ENCODE measurements at regions not wholly inside any gene's neighbourhood (a gene's known extent, or its start where the extent isn't known, plus 50 kb on each side); places are given as distances from the start of the nearest gene placed in this dataset.
A peak's percentile ranks its signal among the peaks of the same experiment; 100 is the strongest.

DNA sequence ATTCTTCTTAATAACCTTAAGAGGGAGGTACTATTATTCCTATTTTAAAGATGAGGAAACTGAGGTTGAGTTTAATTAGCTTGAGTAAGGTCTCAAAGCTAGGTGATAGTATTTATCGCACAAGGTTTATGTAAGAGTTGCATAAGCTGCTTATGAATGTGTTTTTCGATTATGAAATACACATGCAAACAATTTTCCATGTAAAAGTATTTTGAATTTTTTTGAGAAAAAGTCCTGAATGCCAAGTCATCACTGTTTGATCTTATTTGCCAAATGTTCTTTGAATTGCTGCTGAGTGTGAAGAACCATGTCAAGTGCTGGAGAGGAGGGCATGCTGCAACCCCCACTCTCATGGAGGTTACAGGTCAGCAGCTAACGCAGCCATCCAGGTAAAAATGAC is 174.4 kb downstream of the CARTPT start:
- FAIRE-seq (no peak), DNase-seq (ENCODE audit: insufficient read length) (no peak)
- TF ChIP-seq TAF1 (IDR thresholded peaks at IDR 0.05; ENCODE audit: borderline replicate concordance, low read depth, low read length) (no peak), POLR2AphosphoS5 (IDR thresholded peaks at IDR 0.05; ENCODE audit: low read depth, low read length) (no peak), POLR2A (IDR thresholded peaks at IDR 0.05; ENCODE audit: low read depth, low read length) (no peak)

DNA sequence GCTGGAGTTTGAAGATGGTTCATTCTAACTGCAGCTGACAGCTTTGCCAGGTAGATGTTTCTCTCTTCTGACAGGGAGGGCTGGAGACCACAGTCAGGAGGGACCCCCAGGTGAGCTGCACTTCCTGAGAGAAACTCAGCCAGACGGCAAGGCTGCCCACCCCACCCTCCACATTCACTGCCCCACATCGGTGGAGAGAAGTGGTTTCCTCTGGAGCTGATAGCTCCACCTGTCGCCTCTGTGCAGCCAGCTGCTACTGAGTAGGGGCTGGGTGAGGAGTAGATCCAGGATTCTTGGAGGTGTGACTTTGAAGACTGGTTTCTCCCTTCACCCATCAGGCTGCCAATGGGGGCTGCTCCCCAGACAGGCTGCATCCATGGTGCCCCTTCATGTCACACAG is 175.0 kb downstream of the CARTPT start:
- no peak for TF ChIP-seq POLR2AphosphoS5 (IDR thresholded peaks at IDR 0.05; ENCODE audit: low read depth, low read length)
- no peak for TF ChIP-seq POLR2A (IDR thresholded peaks at IDR 0.05; ENCODE audit: low read depth, low read length)
- no peak for TF ChIP-seq TAF1 (IDR thresholded peaks at IDR 0.05; ENCODE audit: borderline replicate concordance, low read depth, low read length)
- no peak for FAIRE-seq
- no peak for DNase-seq (ENCODE audit: insufficient read length)

DNA sequence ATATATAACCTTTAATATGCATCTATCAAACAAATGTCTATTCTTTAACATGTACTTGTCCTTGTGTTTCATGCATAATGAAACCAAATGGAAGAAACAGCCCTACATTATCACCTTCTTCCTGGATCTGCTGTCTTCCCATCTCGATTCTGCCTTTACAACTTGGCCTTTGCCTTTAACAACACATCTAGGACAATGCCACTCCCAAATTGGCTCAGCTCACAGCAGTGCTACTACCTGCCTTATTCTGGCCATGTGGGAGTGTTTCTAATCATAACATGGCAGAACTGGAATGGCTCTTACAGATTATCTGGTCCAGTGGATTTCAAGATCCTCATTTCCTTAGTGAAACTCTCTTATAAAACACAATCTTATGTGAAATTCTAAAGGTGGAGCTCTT is 176.5 kb downstream of the CARTPT start:
- no peak for FAIRE-seq
- DNase-seq (ENCODE audit: insufficient read length): no peak
- TF ChIP-seq TAF1 (IDR thresholded peaks at IDR 0.05; ENCODE audit: borderline replicate concordance, low read depth, low read length): no peak
- TF ChIP-seq POLR2A (IDR thresholded peaks at IDR 0.05; ENCODE audit: low read depth, low read length): no peak
- TF ChIP-seq POLR2AphosphoS5 (IDR thresholded peaks at IDR 0.05; ENCODE audit: low read depth, low read length): no peak

DNA sequence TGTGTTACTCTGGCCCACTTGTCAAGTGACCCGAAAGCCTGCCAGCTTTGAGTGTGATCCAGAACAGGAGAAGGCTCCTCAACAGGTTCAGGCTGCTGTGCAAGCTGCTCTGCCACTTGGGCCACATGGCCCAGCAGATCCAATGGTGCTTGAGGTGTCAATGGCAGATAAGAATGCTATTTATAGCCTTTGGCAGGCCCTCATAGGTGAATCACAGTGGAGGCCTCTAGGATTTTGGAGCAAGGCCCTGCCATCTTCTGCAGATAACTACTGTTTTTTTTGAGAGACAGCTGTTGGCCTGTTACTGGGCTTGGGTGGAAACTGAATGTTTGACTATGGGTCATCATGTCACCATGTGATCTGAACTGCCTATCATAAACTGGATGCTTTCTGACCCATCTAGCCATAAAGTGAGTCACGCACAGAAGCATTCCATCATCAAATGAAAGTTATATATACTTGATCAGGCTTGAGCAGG is 180.8 kb downstream of the CARTPT start:
- TF ChIP-seq TAF1 (IDR thresholded peaks at IDR 0.05; ENCODE audit: borderline replicate concordance, low read depth, low read length) (no peak), POLR2A (IDR thresholded peaks at IDR 0.05; ENCODE audit: low read depth, low read length) (no peak), POLR2AphosphoS5 (IDR thresholded peaks at IDR 0.05; ENCODE audit: low read depth, low read length) (no peak)
- no peak for DNase-seq (ENCODE audit: insufficient read length)
- no peak for FAIRE-seq

DNA sequence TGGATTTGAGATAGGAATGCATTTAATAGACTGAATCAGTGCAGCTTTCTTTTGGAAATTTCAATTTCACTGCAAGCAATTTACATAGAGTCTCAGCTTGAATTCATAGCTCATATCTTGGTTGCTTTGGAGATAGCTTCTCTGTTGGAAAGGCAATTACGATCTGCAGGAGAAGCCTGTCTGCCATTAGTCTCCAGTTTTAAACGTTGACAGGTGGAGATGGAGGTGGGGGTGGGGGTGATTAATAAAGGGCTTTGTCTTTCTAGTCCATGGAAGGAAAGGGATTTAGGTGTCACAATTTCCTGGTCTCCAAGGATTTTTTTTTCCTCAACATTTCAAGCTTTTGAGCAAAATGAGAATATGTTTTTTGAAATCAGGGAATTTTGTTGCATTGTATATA is 184.7 kb downstream of the CARTPT start:
- TF ChIP-seq POLR2AphosphoS5 (IDR thresholded peaks at IDR 0.05; ENCODE audit: low read depth, low read length) (no peak), POLR2A (IDR thresholded peaks at IDR 0.05; ENCODE audit: low read depth, low read length) (no peak), TAF1 (IDR thresholded peaks at IDR 0.05; ENCODE audit: borderline replicate concordance, low read depth, low read length) (no peak)

DNA sequence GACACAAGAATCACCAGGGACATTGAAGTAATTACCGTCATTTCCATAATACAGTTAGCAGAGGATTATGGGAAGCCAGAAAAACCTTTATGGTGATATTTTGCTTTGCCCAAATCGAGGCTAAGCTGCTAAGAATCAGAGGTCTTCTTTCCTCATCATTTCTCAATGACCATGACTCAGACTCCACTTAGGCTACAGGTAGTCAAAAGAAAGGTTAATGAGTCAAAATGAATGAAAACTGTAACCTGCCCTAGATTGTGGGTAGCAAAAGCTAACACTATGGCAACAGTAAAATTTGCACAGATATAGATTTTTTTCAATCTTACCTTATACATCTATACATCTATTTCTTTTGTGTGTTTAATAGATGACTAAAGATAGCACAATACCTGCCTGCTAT is 185.8 kb downstream of the CARTPT start:
- DNase-seq (ENCODE audit: insufficient read length): no peak
- FAIRE-seq: no peak
- TF ChIP-seq POLR2AphosphoS5 (IDR thresholded peaks at IDR 0.05; ENCODE audit: low read depth, low read length) (no peak), TAF1 (IDR thresholded peaks at IDR 0.05; ENCODE audit: borderline replicate concordance, low read depth, low read length) (no peak), POLR2A (IDR thresholded peaks at IDR 0.05; ENCODE audit: low read depth, low read length) (no peak)

More for the DNA sequence above, 184.7 kb downstream of the CARTPT start:
- FAIRE-seq (no peak), DNase-seq (ENCODE audit: insufficient read length) (no peak)

DNA sequence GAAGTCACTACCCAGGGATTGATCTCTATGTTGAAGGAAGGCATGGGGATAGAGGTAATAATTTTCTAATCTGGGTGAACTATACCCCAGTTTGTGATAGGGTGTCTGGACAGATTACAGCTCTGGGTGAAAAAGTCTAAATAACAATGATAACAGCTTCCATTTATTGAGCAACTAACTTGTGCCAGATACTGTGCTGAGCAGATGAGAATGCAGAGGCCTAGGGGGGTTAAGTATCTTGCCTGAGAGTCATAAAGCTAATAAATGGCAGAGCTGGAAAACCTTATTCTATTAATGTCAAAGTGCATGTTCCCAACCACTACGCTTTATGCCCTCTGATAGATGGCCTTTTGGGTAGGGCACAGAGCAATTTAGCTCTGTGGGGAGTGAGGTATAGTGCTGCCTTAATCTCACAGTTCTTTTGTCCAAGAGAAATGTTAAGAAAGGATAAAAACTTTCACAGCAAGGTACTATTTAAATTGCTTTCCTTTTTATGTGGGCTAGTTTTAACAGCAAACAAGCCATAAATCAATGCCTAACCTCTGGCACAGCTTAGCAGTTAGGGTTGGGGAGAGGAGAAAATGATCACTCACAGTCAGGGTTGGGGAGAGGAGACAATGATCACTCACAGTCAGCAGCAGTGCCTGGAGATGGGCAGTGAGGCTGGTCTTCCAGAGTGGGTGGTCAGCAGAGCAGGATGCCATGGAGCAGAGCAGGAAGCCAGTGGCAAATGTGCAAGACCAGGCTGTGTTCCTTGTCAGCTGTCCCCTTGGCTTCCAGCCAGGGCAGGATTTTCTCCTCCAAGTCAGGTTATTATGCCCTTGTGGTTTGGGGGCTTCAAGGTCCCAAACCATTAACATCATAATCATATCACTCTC is 187.0 kb downstream of the CARTPT start:
- FAIRE-seq: peak; percentile 53
- DNase-seq (ENCODE audit: insufficient read length): no peak
- TF ChIP-seq POLR2A (IDR thresholded peaks at IDR 0.05; ENCODE audit: low read depth, low read length) (no peak), TAF1 (IDR thresholded peaks at IDR 0.05; ENCODE audit: borderline replicate concordance, low read depth, low read length) (no peak), POLR2AphosphoS5 (IDR thresholded peaks at IDR 0.05; ENCODE audit: low read depth, low read length) (no peak)

DNA sequence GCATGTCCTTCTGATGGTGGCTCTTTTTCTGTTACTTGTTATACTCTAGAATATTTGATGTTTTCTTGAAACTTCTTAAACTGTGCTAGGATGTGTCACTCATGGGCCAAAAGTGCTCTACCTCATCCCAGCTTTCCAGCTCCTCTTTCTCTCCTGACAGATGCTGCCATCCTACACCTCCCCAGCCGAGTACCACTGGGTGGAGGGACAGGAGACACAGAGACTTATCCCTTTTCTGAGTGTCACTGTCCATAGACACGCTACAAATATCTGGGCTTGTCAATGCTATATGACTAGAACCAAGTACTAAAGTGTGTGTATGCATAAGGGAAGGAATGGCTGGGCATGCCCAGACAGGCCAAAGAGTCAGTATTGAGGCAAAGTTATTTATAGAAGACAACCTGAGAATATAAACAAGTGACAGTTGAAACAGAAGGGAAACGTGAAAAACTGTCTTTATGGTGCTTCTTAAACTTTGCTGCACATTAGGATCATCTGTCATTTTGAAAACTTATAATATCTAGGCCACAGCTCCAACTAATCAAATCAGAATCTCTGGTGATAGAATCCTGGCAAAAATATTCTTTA is 188.0 kb downstream of the CARTPT start:
- DNase-seq (ENCODE audit: insufficient read length) (no peak), FAIRE-seq (peak; percentile 81)
- no peak for TF ChIP-seq TAF1 (IDR thresholded peaks at IDR 0.05; ENCODE audit: borderline replicate concordance, low read depth, low read length)
- TF ChIP-seq POLR2A (IDR thresholded peaks at IDR 0.05; ENCODE audit: low read depth, low read length): no peak
- TF ChIP-seq POLR2AphosphoS5 (IDR thresholded peaks at IDR 0.05; ENCODE audit: low read depth, low read length): no peak

DNA sequence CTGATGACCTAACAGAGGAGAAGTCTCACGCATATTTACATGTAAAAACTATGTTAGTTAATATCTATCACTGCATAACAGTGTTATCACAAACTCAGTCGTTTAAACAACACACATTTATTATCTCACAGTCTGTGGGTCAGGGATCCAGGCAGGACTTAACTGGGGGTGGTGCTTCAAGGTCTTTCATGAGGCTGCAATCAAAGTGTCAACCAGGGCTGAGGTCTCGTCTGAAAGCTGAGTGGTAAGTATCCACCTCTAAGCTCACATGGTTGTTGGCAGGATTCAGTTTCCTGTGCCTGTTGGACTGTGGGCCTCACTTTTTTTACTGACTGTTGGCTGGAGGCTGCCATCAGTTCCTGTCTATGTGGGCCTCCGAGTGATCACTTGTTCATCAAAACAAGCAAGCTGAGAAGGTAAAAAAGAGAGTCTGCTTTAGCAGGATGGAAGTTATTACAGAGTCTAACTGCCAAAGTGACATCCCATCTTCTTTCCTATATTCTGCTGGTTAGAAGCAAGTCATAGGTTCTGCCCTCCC is 188.6 kb downstream of the CARTPT start:
- TF ChIP-seq POLR2A (IDR thresholded peaks at IDR 0.05; ENCODE audit: low read depth, low read length) (no peak), TAF1 (IDR thresholded peaks at IDR 0.05; ENCODE audit: borderline replicate concordance, low read depth, low read length) (no peak), POLR2AphosphoS5 (IDR thresholded peaks at IDR 0.05; ENCODE audit: low read depth, low read length) (no peak)
- FAIRE-seq (peak; percentile 24), DNase-seq (ENCODE audit: insufficient read length) (no peak)

DNA sequence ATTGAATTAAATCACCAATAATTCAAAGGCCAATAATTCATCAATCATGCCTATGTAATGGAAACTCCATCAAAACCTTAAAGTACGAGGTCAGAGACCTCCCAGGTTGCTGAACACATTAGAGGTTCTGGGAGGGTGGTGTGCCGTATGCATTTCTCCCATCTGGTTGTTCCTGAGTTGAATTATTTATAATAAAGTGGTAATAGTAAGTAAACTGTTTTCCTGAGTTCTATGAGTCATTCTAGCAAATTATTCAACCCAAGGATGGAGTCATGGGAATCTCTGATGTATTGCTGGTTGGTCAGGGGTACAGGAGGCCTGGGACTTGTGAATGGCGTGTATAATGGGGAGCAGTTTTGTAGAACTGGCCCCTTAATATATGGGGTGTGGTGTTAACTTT is 191.7 kb downstream of the CARTPT start:
- no peak for TF ChIP-seq POLR2AphosphoS5 (IDR thresholded peaks at IDR 0.05; ENCODE audit: low read depth, low read length)
- no peak for TF ChIP-seq TAF1 (IDR thresholded peaks at IDR 0.05; ENCODE audit: borderline replicate concordance, low read depth, low read length)
- TF ChIP-seq POLR2A (IDR thresholded peaks at IDR 0.05; ENCODE audit: low read depth, low read length): no peak
- no peak for FAIRE-seq
- no peak for DNase-seq (ENCODE audit: insufficient read length)

DNA sequence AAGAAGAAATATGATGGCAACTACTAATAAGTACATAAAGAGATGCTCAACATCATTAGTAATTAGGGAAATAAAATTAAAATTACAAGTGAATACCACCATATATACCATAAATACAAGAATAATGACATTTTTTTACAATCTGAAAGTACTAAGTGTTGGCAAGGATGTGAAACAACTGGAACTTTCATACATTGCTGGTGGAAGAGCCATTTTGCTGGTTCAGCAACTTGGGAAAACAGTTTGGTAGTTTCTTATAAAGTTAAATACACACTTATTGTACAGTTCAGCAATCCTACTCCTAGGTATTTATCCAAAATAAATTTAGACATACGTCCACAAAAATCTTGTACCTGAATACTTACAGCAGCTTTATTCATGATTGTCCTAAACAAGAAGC is 192.9 kb downstream of the CARTPT start:
- DNase-seq (ENCODE audit: insufficient read length) (no peak), FAIRE-seq (no peak)

More for the DNA sequence above, 192.9 kb downstream of the CARTPT start:
- TF ChIP-seq POLR2A (IDR thresholded peaks at IDR 0.05; ENCODE audit: low read depth, low read length): no peak
- TF ChIP-seq TAF1 (IDR thresholded peaks at IDR 0.05; ENCODE audit: borderline replicate concordance, low read depth, low read length): no peak
